H1 (cell line): ENCODE measurements at regions not wholly inside any gene's neighbourhood (a gene's known extent, or its start where the extent isn't known, plus 50 kb on each side); places are given as distances from the start of the nearest gene placed in this dataset.

Experiments used
- CTCF ChIA-PET: fragments of 300-600 bp; sonication (Branson Sonifier 250); formaldehyde crosslinking; loops from one replicate; lab custom pipeline; 2021; ENCODE audit not compliant: partially characterized antibody; lab: Charles Lee
- POLR2A ChIA-PET: fragments of 300-600 bp; sonication (Branson Sonifier 250); formaldehyde crosslinking; loops from one replicate; lab custom pipeline; 2021; ENCODE audit warnings: inconsistent platforms; ENCODE audit not compliant: partially characterized antibody; lab: Charles Lee
- DNase-seq, 2 experiments: peaks; one replicate each; pipeline versions ENCODE4 v3.0.0 to v3.0.0-alpha.2; 2010 to 2022; ENCODE audit warnings: low spot score in 2 of 2, low read depth in 1 of 2, mixed read lengths in 1 of 2
- FAIRE-seq: peaks from 2 replicates; lab custom pipeline; 2011; peaks lifted over from hg19 to GRCh38; lab: Jason Lieb, UNC
- H2AFZ ChIP-seq: 2 replicates; pipeline ENCODE4 v1.8.1; 2012; ENCODE audit warnings: low read length, inconsistent platforms
- H2AK5ac ChIP-seq: 2 replicates; pipeline ENCODE4 v1.6.1; 2013; ENCODE audit warnings: low read depth, low read length
- H2BK120ac ChIP-seq: replicated peaks from 2 replicates; pipeline ENCODE3; 2013; ENCODE audit warnings: low read depth, low read length, inconsistent platforms
- H2BK12ac ChIP-seq: 2 replicates; pipeline ENCODE4 v1.6.1; 2013; ENCODE audit warnings: low read depth, low read length
- H2BK15ac ChIP-seq: 2 replicates; pipeline ENCODE4 v1.6.1; 2013; ENCODE audit warnings: low read length
- H2BK20ac ChIP-seq: 2 replicates; pipeline ENCODE4 v1.6.1; 2013; ENCODE audit warnings: low read length
- H2BK5ac ChIP-seq: 2 replicates; pipeline ENCODE4 v1.6.1; 2013; ENCODE audit warnings: low read depth, low read length
- H3K14ac ChIP-seq: 2 replicates; pipeline ENCODE4 v1.6.1; 2013; ENCODE audit warnings: inconsistent platforms; ENCODE audit not compliant: insufficient read length
- H3K18ac ChIP-seq: 2 replicates; pipeline ENCODE4 v1.6.1; 2013; ENCODE audit warnings: low read length; ENCODE audit errors: extremely low read depth
- H3K23ac ChIP-seq: 2 replicates; pipeline ENCODE4 v1.6.1; 2013; ENCODE audit warnings: inconsistent platforms; ENCODE audit not compliant: insufficient read length
- H3K23me2 ChIP-seq: 2 replicates; pipeline ENCODE4 v1.6.1; 2013; ENCODE audit warnings: low read depth, low read length
- H3K27ac ChIP-seq: 2 replicates; pipeline ENCODE4 v1.6.1; 2011; ENCODE audit warnings: low read depth, low read length, inconsistent platforms
- H3K27me3 ChIP-seq, 4 experiments: replicated peaks in 1 of 4; 1 replicate in 1 of 4; 2 replicates in 3 of 4; pipeline versions ENCODE4 v1.6.1 to v1.8.1; 2011 to 2013; ENCODE audit warnings: low read length in 3 of 4, mild to moderate bottlenecking in 3 of 4, inconsistent platforms in 2 of 4, mixed read lengths in 2 of 4, moderate library complexity in 1 of 4; ENCODE audit not compliant: control insufficient read depth in 3 of 4, insufficient read depth in 3 of 4; ENCODE audit errors: extremely low read depth in 1 of 4
- H3K36me3 ChIP-seq, 4 experiments: 2 replicates each; pipeline versions ENCODE4 v1.6.1 to v1.8.1; 2011 to 2013; ENCODE audit warnings: mild to moderate bottlenecking in 4 of 4, low read length in 3 of 4, moderate library complexity in 2 of 4, control low read depth in 1 of 4, inconsistent platforms in 1 of 4; ENCODE audit not compliant: insufficient read depth in 4 of 4, control insufficient read depth in 2 of 4
- H3K4ac ChIP-seq: replicated peaks from 2 replicates; pipeline ENCODE3; 2013; ENCODE audit warnings: low read length, low read depth, mixed read lengths, inconsistent platforms; ENCODE audit not compliant: insufficient read length
- H3K4me1 ChIP-seq, 4 experiments: replicated peaks in 1 of 4; 1 replicate in 1 of 4; 2 replicates in 3 of 4; pipeline versions ENCODE4 v1.6.1 to v1.8.1; 2011 to 2013; ENCODE audit warnings: low read length in 3 of 4, inconsistent platforms in 2 of 4, mixed read lengths in 1 of 4; ENCODE audit not compliant: insufficient read depth in 4 of 4, control insufficient read depth in 3 of 4
- H3K4me2 ChIP-seq, 2 experiments: 2 replicates each; pipeline versions ENCODE4 v1.6.1 to v1.8.1; 2011 to 2013; ENCODE audit warnings: low read depth in 2 of 2, low read length in 2 of 2, control low read depth in 1 of 2, inconsistent platforms in 1 of 2, mild to moderate bottlenecking in 1 of 2; ENCODE audit not compliant: insufficient read depth in 1 of 2
- H3K4me3 ChIP-seq, 4 experiments: fragments of 200-600, 300-600 bp in 1 of 4; sonication (generic), shearing (Covaris generic), sonication (Bioruptor Twin) in 1 of 4; 2 replicates each; pipeline versions ENCODE4 v1.5.1 to v1.8.1; 2011 to 2016; ENCODE audit warnings: low read length in 4 of 4, low read depth in 3 of 4, control low read depth in 2 of 4, inconsistent platforms in 2 of 4, mild to moderate bottlenecking in 2 of 4, mixed read lengths in 1 of 4, moderate library complexity in 1 of 4; ENCODE audit not compliant: insufficient read depth in 2 of 4; ENCODE audit errors: extremely low read depth in 1 of 4
- H3K56ac ChIP-seq: replicated peaks from 2 replicates; pipeline ENCODE3; 2013; ENCODE audit warnings: low read depth, mild to moderate bottlenecking, mixed read lengths, low read length, inconsistent platforms; ENCODE audit not compliant: insufficient read length
- H3K79me1 ChIP-seq: 2 replicates; pipeline ENCODE4 v1.6.1; 2013; ENCODE audit warnings: low read depth, low read length, control low read depth
- H3K79me2 ChIP-seq, 2 experiments: 2 replicates each; pipeline versions ENCODE4 v1.6.1 to v1.8.1; 2012 to 2013; ENCODE audit warnings: low read length in 2 of 2, mild to moderate bottlenecking in 2 of 2, inconsistent platforms in 1 of 2; ENCODE audit not compliant: insufficient read depth in 2 of 2, control insufficient read depth in 1 of 2
- H3K9ac ChIP-seq, 4 experiments: replicated peaks in 1 of 4; 1 replicate in 1 of 4; 2 replicates in 3 of 4; pipeline versions ENCODE4 v1.6.1 to v1.8.1; 2011 to 2013; ENCODE audit warnings: low read depth in 3 of 4, low read length in 3 of 4, control low read depth in 2 of 4, mild to moderate bottlenecking in 2 of 4, moderate library complexity in 2 of 4, inconsistent platforms in 1 of 4; ENCODE audit errors: extremely low read depth in 1 of 4
- H3K9me3 ChIP-seq, 2 experiments: 2 replicates each; pipeline versions ENCODE4 v1.6.1 to v1.8.1; 2012 to 2013; ENCODE audit warnings: mild to moderate bottlenecking in 2 of 2, moderate library complexity in 2 of 2, control low read depth in 1 of 2, inconsistent platforms in 1 of 2, low read depth in 1 of 2, low read length in 1 of 2, mixed read lengths in 1 of 2; ENCODE audit not compliant: insufficient read depth in 2 of 2
- H4K20me1 ChIP-seq, 2 experiments: replicated peaks in 1 of 2; 2 replicates each; pipeline versions ENCODE3 to v1.8.1; 2011 to 2013; ENCODE audit warnings: inconsistent platforms in 2 of 2, low read length in 2 of 2, mild to moderate bottlenecking in 1 of 2; ENCODE audit not compliant: insufficient read depth in 2 of 2, control insufficient read depth in 1 of 2
- H4K5ac ChIP-seq: 2 replicates; pipeline ENCODE4 v1.6.1; 2013; ENCODE audit warnings: low read length, low read depth, mixed read lengths, inconsistent platforms; ENCODE audit not compliant: insufficient read length
- H4K8ac ChIP-seq: 2 replicates; pipeline ENCODE4 v1.8.0; 2013; ENCODE audit warnings: mild to moderate bottlenecking, moderate library complexity, low read length, inconsistent platforms; ENCODE audit not compliant: insufficient read depth; ENCODE audit errors: extremely low read depth
- H4K91ac ChIP-seq: replicated peaks from 2 replicates; pipeline ENCODE3; 2013; ENCODE audit warnings: low read length, mixed read lengths, inconsistent platforms; ENCODE audit not compliant: insufficient read length
- ASH2L ChIP-seq: fragments of 200-600, 300-600 bp; sonication (generic); IDR thresholded peaks from one replicate; pipeline ENCODE4 v1.7.1; 2017; ENCODE audit warnings: low read length
- BACH1 ChIP-seq: IDR thresholded peaks from 2 replicates; pipeline ENCODE4 v1.6.1; 2012; ENCODE audit warnings: low read length, improper control_type of control experiment
- EGR1 ChIP-seq: IDR thresholded peaks from 2 replicates; pipeline ENCODE4 v1.6.1; 2011; ENCODE audit warnings: low read depth, low read length, borderline replicate concordance
- EZH2 ChIP-seq: fragments of 200-600 bp; sonication (generic); IDR thresholded peaks from 2 replicates; pipeline ENCODE4 v1.7.1; 2012; ENCODE audit warnings: low read depth, mild to moderate bottlenecking, moderate library complexity, low read length, inconsistent platforms; ENCODE audit not compliant: severe bottlenecking
- GTF2F1 ChIP-seq: IDR thresholded peaks from 2 replicates; pipeline ENCODE4 v1.6.1; 2012; ENCODE audit warnings: low read depth, low read length, improper control_type of control experiment, borderline replicate concordance
- RBBP5 ChIP-seq: IDR thresholded peaks from 2 replicates; pipeline ENCODE4 v1.7.1; 2012; ENCODE audit warnings: low read depth, mild to moderate bottlenecking, inconsistent platforms, low read length, moderate library complexity, borderline replicate concordance
- RNF2 ChIP-seq: fragments of 200-900, 300-1000 bp; sonication (generic); IDR thresholded peaks from 2 replicates; pipeline ENCODE4 v1.7.1; 2016; ENCODE audit warnings: borderline replicate concordance, low read depth, mild to moderate bottlenecking, antibody characterized with exemption, low read length; ENCODE audit not compliant: poor library complexity, severe bottlenecking; ENCODE audit errors: missing control alignments
- SP1 ChIP-seq: IDR thresholded peaks from 2 replicates; pipeline ENCODE4 v1.6.1; 2011; ENCODE audit warnings: low read depth, low read length
- SP2 ChIP-seq: IDR thresholded peaks from 2 replicates; pipeline ENCODE4 v1.6.1; 2012; ENCODE audit warnings: mild to moderate bottlenecking, low read length, inconsistent platforms
- SUZ12 ChIP-seq: fragments of 200-600 bp; sonication (generic); IDR thresholded peaks from 2 replicates; pipeline ENCODE4 v1.6.1; 2012; ENCODE audit warnings: mild to moderate bottlenecking, inconsistent platforms, low read length, moderate library complexity, mixed read lengths
- WGBS, 2 experiments: shearing (Covaris generic) in 1 of 2; methylation state at CpG; one replicate each; pipeline versions ENCODE4 v1.1.6 to v1.1.7; 2013 to 2015; ENCODE audit warnings: low lambda C conversion rate in 2 of 2, mixed read lengths in 2 of 2, inconsistent platforms in 1 of 2, low coverage in 1 of 2, missing lambda C conversion rate in 1 of 2; ENCODE audit not compliant: insufficient replicate concordance in 2 of 2, insufficient coverage in 1 of 2, insufficient read length in 1 of 2; ENCODE audit errors: extremely low coverage in 1 of 2, missing lambda C conversion rate in 1 of 2; 5-methylcytosine and 5-hydroxymethylcytosine counted together

GRCh38 chr11:33540946-33541915 is 159.4 kb downstream of the C11orf91 start:
- FAIRE-seq = no peak
- WGBS, 2 experiments = 90% methylated on average over 11 of the region's 11 CpGs; no CpG with 5 or more reads in 1 of the 2 experiments
- H4K8ac ChIP-seq = no peak overlapping the region
- H3K79me1 ChIP-seq = no peaks in the 10 kb centered on the region
- CTCF ChIA-PET = interaction anchor here (1.0 to 9.6 kb wide), 7 partner anchors 12 to 180 kb away, joined by 3 to 167 read pairs (median 3); no protein-coding TSS in a partner anchor
- DNase-seq = no peak
- no peak overlapping the region for H3K56ac ChIP-seq
- no peak overlapping the region for H2BK12ac ChIP-seq
- no peak overlapping the region for H2BK15ac ChIP-seq
- POLR2A ChIA-PET = no interaction called here
- no peak overlapping the region for H3K4me3 ChIP-seq
- TF ChIP-seq RBBP5 (no peak), EZH2 (no peak), GTF2F1 (no peak), SP2 (no peak), BACH1 (no peak), EGR1 (no peak), RNF2 (no peak), SUZ12 (no peak), ASH2L (no peak), SP1 (no peak)
- H2BK120ac ChIP-seq = no peak overlapping the region
- no peak overlapping the region for H3K14ac ChIP-seq
- no peak overlapping the region for H3K23ac ChIP-seq
- H3K9ac ChIP-seq = no peak overlapping the region
- H2BK5ac ChIP-seq = no peak overlapping the region
- no peak overlapping the region for H2AK5ac ChIP-seq
- H3K4ac ChIP-seq = no peak overlapping the region
- H3K79me2 ChIP-seq = no peaks in the 10 kb centered on the region
- no peak overlapping the region for H3K27ac ChIP-seq
- H3K4me2 ChIP-seq = no peak overlapping the region
- no peaks in the 10 kb centered on the region for H3K4me1 ChIP-seq
- no peaks in the 10 kb centered on the region for H3K27me3 ChIP-seq
- H3K18ac ChIP-seq = no peak overlapping the region
- H2BK20ac ChIP-seq = no peak overlapping the region
- H4K91ac ChIP-seq = no peak overlapping the region
- no peaks in the 10 kb centered on the region for H3K36me3 ChIP-seq
- no peaks in the 10 kb centered on the region for H3K9me3 ChIP-seq
- no peaks in the 10 kb centered on the region for H4K20me1 ChIP-seq
- H3K23me2 ChIP-seq = no peaks in the 10 kb centered on the region
- no peak overlapping the region for H4K5ac ChIP-seq
- no peak overlapping the region for H2AFZ ChIP-seq
